ENCODE measurements at regions not wholly inside any gene's neighbourhood (a gene's known extent, or its start where the extent isn't known, plus 50 kb on each side); places are given as distances from the start of the nearest gene placed in this dataset.

DNA sequence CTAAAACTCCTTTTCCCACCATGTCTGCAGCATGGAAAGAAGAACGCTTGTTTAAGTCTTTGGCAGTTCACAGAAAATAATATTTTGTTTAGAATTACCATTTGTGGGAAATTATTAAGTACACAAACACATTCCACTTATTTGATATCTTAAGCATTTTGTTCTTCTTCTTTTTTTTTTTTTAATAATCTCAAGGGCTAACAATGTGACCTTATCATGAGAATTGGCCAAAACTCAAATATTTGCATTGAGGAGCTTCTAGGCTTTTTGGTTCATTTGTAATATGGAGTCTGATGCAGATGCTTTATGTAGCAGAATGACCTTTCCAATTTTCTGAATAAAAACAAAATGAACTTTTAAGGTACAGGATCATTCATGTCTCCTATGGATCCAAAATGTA, 555.0 kb downstream of the ZEB2 start:
- TF ChIP-seq CTCF (IDR thresholded peaks at IDR 0.05; ENCODE audit: extremely low read depth, missing control alignments): no peak
- DNase-seq (ENCODE audit: low spot score): no peak

DNA sequence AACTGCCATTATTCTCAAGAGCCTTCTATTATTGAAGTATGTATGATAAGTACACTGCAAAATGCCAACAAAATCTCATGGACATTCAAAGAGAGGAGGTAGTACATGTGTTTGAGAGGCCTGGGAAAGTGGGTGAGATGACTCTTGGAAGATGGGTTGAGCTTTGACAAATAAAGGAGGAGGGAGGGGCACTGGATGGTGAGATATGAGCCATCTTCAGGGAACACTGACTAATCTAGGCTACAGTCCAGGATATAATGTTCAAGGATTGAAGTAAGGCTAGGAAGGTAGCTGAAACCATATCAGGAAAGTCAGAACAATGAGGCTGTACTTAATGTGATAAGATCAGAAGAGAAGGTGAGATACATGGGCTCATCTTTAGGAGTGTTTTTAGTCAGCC, 559.7 kb downstream of the ZEB2 start:
- DNase-seq (ENCODE audit: low spot score): no peak
- no peak for TF ChIP-seq CTCF (IDR thresholded peaks at IDR 0.05; ENCODE audit: extremely low read depth, missing control alignments)

GRCh38 chr2:143957321-143957720, 562.6 kb downstream of the ZEB2 start:
- TF ChIP-seq CTCF (IDR thresholded peaks at IDR 0.05; ENCODE audit: extremely low read depth, missing control alignments): no peak
- no peak for DNase-seq (ENCODE audit: low spot score)

DNA sequence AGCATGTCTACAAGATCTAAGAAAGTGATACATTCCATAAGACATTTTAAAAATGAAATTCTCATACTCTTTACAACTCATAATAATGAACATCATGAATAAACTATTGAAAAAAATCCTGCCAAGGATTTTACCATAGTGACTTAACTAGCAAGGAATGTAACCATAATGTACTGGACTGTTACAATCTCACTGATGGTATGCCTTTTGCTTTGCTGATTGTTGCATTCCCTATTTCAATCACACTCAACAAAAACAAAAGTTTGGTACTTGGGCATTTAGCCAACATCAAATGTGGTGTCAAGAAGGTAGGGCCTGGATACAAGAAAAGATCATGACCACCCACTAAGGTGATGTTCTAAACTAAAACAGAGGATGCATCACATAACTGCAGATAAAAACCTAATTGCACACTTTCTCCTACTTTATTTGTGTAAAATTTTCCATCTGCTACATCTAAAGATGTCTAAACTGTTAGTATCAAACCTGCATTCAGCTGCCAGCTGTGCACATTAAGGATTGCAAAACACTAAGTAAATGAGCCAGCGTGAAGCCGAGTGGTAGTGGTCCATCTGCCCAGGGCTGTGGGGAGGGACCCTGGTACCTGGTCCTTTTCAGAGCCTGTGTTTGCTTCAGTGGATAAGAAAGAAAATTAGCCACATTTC, 564.4 kb downstream of the ZEB2 start:
- TF ChIP-seq CTCF (IDR thresholded peaks at IDR 0.05; ENCODE audit: extremely low read depth, missing control alignments): no peak

DNA sequence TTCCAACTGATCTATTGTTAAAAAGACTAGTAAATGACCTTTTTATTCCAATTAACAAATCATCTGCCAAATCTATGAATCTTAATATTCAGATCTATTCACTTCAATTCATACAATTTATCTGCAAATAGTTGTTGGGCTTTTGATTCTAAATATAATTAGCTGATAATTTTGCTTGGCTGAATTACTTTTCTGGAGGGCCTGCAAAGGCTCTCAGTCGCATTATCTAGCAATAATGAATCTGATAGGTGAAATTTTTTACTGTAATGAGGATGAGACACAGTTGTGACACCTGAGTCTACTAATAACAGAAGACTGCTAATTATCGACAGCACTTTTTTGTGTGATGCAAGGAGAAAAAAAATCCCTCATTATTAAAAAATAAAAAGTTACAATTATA, 565.1 kb downstream of the ZEB2 start:
- no peak for TF ChIP-seq CTCF (IDR thresholded peaks at IDR 0.05; ENCODE audit: extremely low read depth, missing control alignments)

More for the DNA sequence above, 564.4 kb downstream of the ZEB2 start:
- DNase-seq (ENCODE audit: low spot score): no peak

DNA sequence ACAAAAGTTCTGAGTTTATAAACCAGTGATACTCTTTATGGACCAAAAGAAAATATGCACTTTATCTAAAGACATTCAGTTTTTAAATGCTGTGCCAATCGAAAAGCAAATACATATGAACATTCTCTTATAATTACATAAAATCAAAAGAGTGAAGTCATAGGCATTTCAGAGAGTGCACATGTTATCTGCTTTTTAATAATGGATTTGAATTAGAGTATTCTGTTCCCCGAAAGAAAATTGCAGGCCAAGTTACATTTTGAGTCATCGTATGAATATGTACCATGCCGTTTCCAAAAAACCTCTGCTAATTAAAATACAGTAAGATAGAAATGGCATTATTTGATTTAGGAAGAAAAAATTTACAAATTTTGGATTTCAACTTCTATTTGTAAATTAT, 565.7 kb downstream of the ZEB2 start:
- no peak for DNase-seq (ENCODE audit: low spot score)
- no peak for TF ChIP-seq CTCF (IDR thresholded peaks at IDR 0.05; ENCODE audit: extremely low read depth, missing control alignments)

More for the DNA sequence above, 565.1 kb downstream of the ZEB2 start:
- DNase-seq (ENCODE audit: low spot score): no peak

GRCh38 chr2:143953451-143954030, 566.4 kb downstream of the ZEB2 start:
- DNase-seq (ENCODE audit: low spot score): no peak
- no peak for TF ChIP-seq CTCF (IDR thresholded peaks at IDR 0.05; ENCODE audit: extremely low read depth, missing control alignments)

All from GM20000 (cell line).